Panc1 (cell line): ENCODE measurements at regions not wholly inside any gene's neighbourhood (a gene's known extent, or its start where the extent isn't known, plus 50 kb on each side); places are given as distances from the start of the nearest gene placed in this dataset.

Experiments
- ATAC-seq: fragments of 200-7000 bp; cut with Tn5 transposase; 2 replicates; pipeline ENCODE4 v1.9.1; 2020; ENCODE audit warnings: mild to moderate bottlenecking, moderate library complexity
- BruUV-seq: library from RNA; stranded (reverse); fragments of 400-500 nt; replicated peaks from 2 replicates; lab custom pipeline; 2021; lab: Mats Ljungman, UMichigan
- CTCF ChIA-PET: fragments of 300-600 bp; sonication (Branson Sonifier 250); formaldehyde crosslinking; loops from one replicate; lab custom pipeline; 2022; ENCODE audit warnings: antibody characterized with exemption; lab: Charles Lee
- POLR2A ChIA-PET: fragments of 300-600 bp; sonication (Branson Sonifier 250); formaldehyde crosslinking; loops from one replicate; lab custom pipeline; 2022; ENCODE audit warnings: antibody characterized with exemption; lab: Charles Lee
- DNase-seq: peaks from one replicate; pipeline ENCODE4 v3.0.0-alpha.2; 2010; ENCODE audit warnings: low read depth, low spot score
- H3K27ac ChIP-seq: 2 replicates; pipeline ENCODE4 v1.5.1; 2011; ENCODE audit warnings: mild to moderate bottlenecking, low read length, inconsistent platforms
- H3K27me3 ChIP-seq: fragments of 200-500 bp; sonication (Bioruptor generic); 2 replicates; pipeline ENCODE4 v1.6.0; 2014; ENCODE audit warnings: low read length, inconsistent platforms; ENCODE audit not compliant: control insufficient read depth, insufficient read depth
- H3K36me3 ChIP-seq: fragments of 200-500 bp; sonication (Bioruptor generic); 2 replicates; pipeline ENCODE4 v1.5.1; 2014; ENCODE audit warnings: inconsistent platforms, mild to moderate bottlenecking, low read length, moderate library complexity; ENCODE audit not compliant: control insufficient read depth, insufficient read depth
- H3K4me1 ChIP-seq: 2 replicates; pipeline ENCODE4 v1.5.1; 2011; ENCODE audit warnings: inconsistent platforms, mild to moderate bottlenecking, low read length, moderate library complexity; ENCODE audit not compliant: control insufficient read depth, insufficient read depth
- H3K4me3 ChIP-seq, 2 experiments: 2 replicates each; pipeline ENCODE4 v1.5.1; 2011 to 2012; ENCODE audit warnings: low read depth in 2 of 2, low read length in 2 of 2, mild to moderate bottlenecking in 2 of 2, inconsistent platforms in 1 of 2, moderate library complexity in 1 of 2
- H3K9me3 ChIP-seq: fragments of 200-500 bp; sonication (Bioruptor generic); 2 replicates; pipeline ENCODE4 v1.5.1; 2014; ENCODE audit warnings: low read depth, mild to moderate bottlenecking, inconsistent platforms, low read length, moderate library complexity; ENCODE audit not compliant: control insufficient read depth, insufficient read depth
- CTCF ChIP-seq: fragments of 450-650 bp; IDR thresholded peaks from 2 replicates; pipeline ENCODE4 v1.5.1; 2017; ENCODE audit warnings: mild to moderate bottlenecking
- POLR2AphosphoS5 ChIP-seq: IDR thresholded peaks from 2 replicates; pipeline ENCODE4 v1.6.1; 2012; ENCODE audit warnings: mild to moderate bottlenecking, low read depth, low read length, moderate library complexity
- REST ChIP-seq, 2 experiments: IDR thresholded peaks; 2 replicates each; pipeline ENCODE4 v1.6.1; 2011 to 2012; ENCODE audit warnings: low read depth in 2 of 2, control low read depth in 1 of 2, low read length in 1 of 2, mild to moderate bottlenecking in 1 of 2, moderate library complexity in 1 of 2; ENCODE audit not compliant: insufficient read depth in 1 of 2
- SIN3A ChIP-seq: IDR thresholded peaks from 2 replicates; pipeline ENCODE4 v1.6.1; 2012; ENCODE audit warnings: low read depth, mild to moderate bottlenecking, low read length, moderate library complexity, borderline replicate concordance; ENCODE audit not compliant: insufficient read depth
- TCF7L2 ChIP-seq: IDR thresholded peaks from 2 replicates; pipeline ENCODE4 v1.6.1; 2011; ENCODE audit warnings: mild to moderate bottlenecking, low read depth, low read length, inconsistent platforms
- in situ Hi-C: cut with HindIII; loops from 2 replicates; pipeline ENCODE4 v1.10.0; 2016; ENCODE audit warnings: low sequenced_read_pairs, low pct_unique_long_range_greater_than_20kb
- intact Hi-C: fragments of 100-400 bp; cut with micrococcal nuclease; formaldehyde crosslinking; loops from one replicate; pipeline ENCODE4 v1.10.0; 2022; ENCODE audit not compliant: unreplicated experiment

- intact Hi-C loops: no loop called here
Measured at GRCh38 chr7:88460650-88461049, 154.0 kb upstream of the STEAP4 start.

GRCh38 chr7:88458946-88459345 lies 152.3 kb upstream of the STEAP4 start:
- Histone ChIP-seq H3K4me1 (no peaks in the 10 kb centered on the region), H3K27me3 (no peaks in the 10 kb centered on the region), H3K9me3 (no peaks in the 10 kb centered on the region), H3K27ac (no peak overlapping the region), H3K36me3 (no peaks in the 10 kb centered on the region; the same call in 1 of the 2 replicates), H3K4me3 (no peak overlapping the region)
- POLR2A ChIA-PET: no interaction called here
- ATAC-seq (no peak), DNase-seq (no peak)
- in situ Hi-C loops: no loop called here
- BruUV-seq: no TSS peak
- CTCF ChIA-PET: no interaction called here
- no peak for TF ChIP-seq REST (IDR thresholded peaks at IDR 0.05; ENCODE audit: insufficient read depth in 1 of 2, low read depth in 2 of 2, low read length in 1 of 2)
- TF ChIP-seq POLR2AphosphoS5: no peak
- TF ChIP-seq SIN3A: no peak
- TF ChIP-seq CTCF: no peak
- no peak for TF ChIP-seq TCF7L2
- intact Hi-C loops: no loop called here

More at GRCh38 chr7:88460650-88461049, 154.0 kb upstream of the STEAP4 start:
- DNase-seq (no peak), ATAC-seq (no peak)
- in situ Hi-C loops: no loop called here
- POLR2A ChIA-PET: no interaction called here
- CTCF ChIA-PET: no interaction called here
- BruUV-seq: no TSS peak
- TF ChIP-seq SIN3A (no peak), TCF7L2 (no peak), REST (IDR thresholded peaks at IDR 0.05; ENCODE audit: insufficient read depth in 1 of 2, low read depth in 2 of 2, low read length in 1 of 2) (no peak), CTCF (no peak), POLR2AphosphoS5 (no peak)
- H3K27ac ChIP-seq: no peak overlapping the region
- H3K4me3 ChIP-seq: no peak overlapping the region
- no peaks in the 10 kb centered on the region; the same call in 1 of the 2 replicates for H3K36me3 ChIP-seq
- H3K4me1 ChIP-seq: no peaks in the 10 kb centered on the region
- H3K27me3 ChIP-seq: no peaks in the 10 kb centered on the region
- H3K9me3 ChIP-seq: no peaks in the 10 kb centered on the region
